ENCODE measurements at regions not wholly inside any gene's neighbourhood (a gene's known extent, or its start where the extent isn't known, plus 50 kb on each side); places are given as distances from the start of the nearest gene placed in this dataset.

DNA sequence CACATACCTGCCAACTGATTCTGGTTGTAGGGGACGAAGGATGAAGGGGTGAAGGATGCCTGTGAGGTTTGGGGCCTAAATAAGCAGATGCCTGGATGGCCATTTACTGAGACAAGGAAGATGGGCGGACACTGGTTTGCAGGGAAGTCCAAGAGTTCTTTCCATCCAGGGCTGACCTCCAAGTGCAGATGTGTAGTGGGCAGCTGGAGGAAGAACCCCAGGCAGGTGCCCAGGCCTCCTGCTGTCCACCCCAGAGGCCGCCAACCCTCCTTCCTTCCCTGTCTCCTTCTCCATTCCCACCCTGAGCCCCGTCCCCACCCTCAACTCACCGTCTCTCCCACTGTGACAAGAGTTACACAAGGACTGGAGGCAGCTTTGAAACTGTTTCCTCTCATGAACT, 171.5 kb downstream of the KATNAL1 start:
- no peak overlapping the region for H3K27ac ChIP-seq
- intact Hi-C loops (cut with micrococcal nuclease; ENCODE audit: unreplicated experiment) = loop anchor here (10.0 kb wide), 3 partner anchors 169 to 729 kb away; partner anchors contain the start of gene KATNAL1
- H2AFZ ChIP-seq = no peak overlapping the region
- peaks cover 11% of the 10 kb centered on the region for H3K4me1 ChIP-seq (replicated peaks; ENCODE audit: insufficient read depth)
- no peak for DNase-seq
- no peaks in the 10 kb centered on the region for H3K27me3 ChIP-seq (ENCODE audit: insufficient read depth, low read depth)
- POLR2A ChIA-PET (ENCODE audit: unreplicated experiment) = no interaction called here
- H3K79me2 ChIP-seq (ENCODE audit: low read depth) = no peaks in the 10 kb centered on the region
- BruUV-seq (replicated peaks) = no TSS peak
- H4K20me1 ChIP-seq (ENCODE audit: insufficient read depth) = no peaks in the 10 kb centered on the region
- CTCF ChIA-PET = no interaction called here
- no peaks in the 10 kb centered on the region for H3K9me2 ChIP-seq (ENCODE audit: insufficient read depth)
- H3K4me3 ChIP-seq = no peak overlapping the region
- TF ChIP-seq, protein P1, sequence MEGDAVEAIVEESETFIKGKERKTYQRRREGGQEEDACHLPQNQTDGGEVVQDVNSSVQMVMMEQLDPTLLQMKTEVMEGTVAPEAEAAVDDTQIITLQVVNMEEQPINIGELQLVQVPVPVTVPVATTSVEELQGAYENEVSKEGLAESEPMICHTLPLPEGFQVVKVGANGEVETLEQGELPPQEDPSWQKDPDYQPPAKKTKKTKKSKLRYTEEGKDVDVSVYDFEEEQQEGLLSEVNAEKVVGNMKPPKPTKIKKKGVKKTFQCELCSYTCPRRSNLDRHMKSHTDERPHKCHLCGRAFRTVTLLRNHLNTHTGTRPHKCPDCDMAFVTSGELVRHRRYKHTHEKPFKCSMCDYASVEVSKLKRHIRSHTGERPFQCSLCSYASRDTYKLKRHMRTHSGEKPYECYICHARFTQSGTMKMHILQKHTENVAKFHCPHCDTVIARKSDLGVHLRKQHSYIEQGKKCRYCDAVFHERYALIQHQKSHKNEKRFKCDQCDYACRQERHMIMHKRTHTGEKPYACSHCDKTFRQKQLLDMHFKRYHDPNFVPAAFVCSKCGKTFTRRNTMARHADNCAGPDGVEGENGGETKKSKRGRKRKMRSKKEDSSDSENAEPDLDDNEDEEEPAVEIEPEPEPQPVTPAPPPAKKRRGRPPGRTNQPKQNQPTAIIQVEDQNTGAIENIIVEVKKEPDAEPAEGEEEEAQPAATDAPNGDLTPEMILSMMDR (conservative IDR thresholded peaks at IDR 0.05) = no peak
- TF ChIP-seq EZH2 (IDR thresholded peaks at IDR 0.05; ENCODE audit: low read depth) = no peak
- no peaks in the 10 kb centered on the region for H3K36me3 ChIP-seq (ENCODE audit: low read depth)
- peaks cover 12% of the 10 kb centered on the region; the same call in 1 of the 2 replicates for H3F3A ChIP-seq (ENCODE audit: insufficient read depth, low read depth)
- H3K9me3 ChIP-seq (ENCODE audit: insufficient read depth, low read depth) = no peaks in the 10 kb centered on the region
- no peak overlapping the region for H3K4me2 ChIP-seq

DNA sequence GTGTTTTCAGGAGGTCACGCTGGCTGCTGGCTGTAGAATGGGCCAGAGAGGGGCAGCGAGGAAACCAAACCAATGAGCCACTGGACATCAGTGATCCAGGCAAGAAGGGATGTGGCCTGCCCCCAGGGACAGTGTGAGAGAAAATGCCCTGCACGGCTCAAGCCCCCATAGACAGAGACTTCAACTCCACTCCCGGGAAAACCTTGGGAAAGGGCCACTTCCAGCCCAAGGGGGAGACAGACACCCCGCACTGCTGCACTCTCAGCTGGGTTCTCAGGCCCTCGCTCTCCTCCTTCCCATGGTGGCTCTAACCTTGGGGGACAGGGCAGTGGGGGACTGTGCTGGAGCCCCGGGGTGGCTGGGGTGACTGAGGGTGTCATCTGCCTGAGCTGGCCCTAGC, 172.0 kb downstream of the KATNAL1 start:
- no peak for TF ChIP-seq EZH2 (IDR thresholded peaks at IDR 0.05; ENCODE audit: low read depth)
- TF ChIP-seq, protein P1 (conservative IDR thresholded peaks at IDR 0.05) = no peak
- no peak for DNase-seq
- H3K4me2 ChIP-seq = no peak overlapping the region
- ChIA-PET POLR2A (ENCODE audit: unreplicated experiment) (no interaction called here), CTCF (no interaction called here)
- intact Hi-C loops (cut with micrococcal nuclease; ENCODE audit: unreplicated experiment) = loop anchor here (10.0 kb wide), 3 partner anchors 169 to 729 kb away; partner anchors contain the start of gene KATNAL1
- H3K27ac ChIP-seq = no peak overlapping the region
- no TSS peak for BruUV-seq (replicated peaks)
- H3K79me2 ChIP-seq (ENCODE audit: low read depth) = no peaks in the 10 kb centered on the region
- H3K4me1 ChIP-seq (replicated peaks; ENCODE audit: insufficient read depth) = peaks cover 11% of the 10 kb centered on the region
- no peaks in the 10 kb centered on the region for H3K9me2 ChIP-seq (ENCODE audit: insufficient read depth)
- peaks cover 12% of the 10 kb centered on the region; the same call in 1 of the 2 replicates for H3F3A ChIP-seq (ENCODE audit: insufficient read depth, low read depth)
- no peaks in the 10 kb centered on the region for H3K9me3 ChIP-seq (ENCODE audit: insufficient read depth, low read depth)
- H3K27me3 ChIP-seq (ENCODE audit: insufficient read depth, low read depth) = no peaks in the 10 kb centered on the region
- H3K36me3 ChIP-seq (ENCODE audit: low read depth) = no peaks in the 10 kb centered on the region
- no peak overlapping the region for H3K4me3 ChIP-seq
- no peak overlapping the region for H2AFZ ChIP-seq
- H4K20me1 ChIP-seq (ENCODE audit: insufficient read depth) = no peaks in the 10 kb centered on the region

DNA sequence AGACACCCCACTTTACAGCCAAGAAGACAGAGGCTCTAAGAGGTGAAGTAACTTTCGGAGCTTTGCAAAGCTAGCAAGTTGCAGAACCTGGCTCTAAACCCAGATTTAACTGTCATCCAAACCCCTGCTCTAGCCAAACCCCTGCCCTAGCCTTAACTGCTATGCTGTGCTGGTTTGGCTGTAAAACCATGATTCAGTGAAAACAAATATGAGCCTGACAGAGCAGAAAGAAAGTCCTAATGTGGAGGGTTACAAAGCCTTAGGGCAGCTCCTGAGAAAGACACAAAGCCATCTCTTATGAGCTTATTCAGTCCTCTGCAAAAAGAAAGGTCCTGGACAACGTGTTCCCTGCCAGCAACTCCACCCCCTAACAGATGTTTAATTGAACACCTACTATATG, 172.8 kb downstream of the KATNAL1 start:
- Histone ChIP-seq H3K27me3 (ENCODE audit: insufficient read depth, low read depth) (no peaks in the 10 kb centered on the region), H3K27ac (no peak overlapping the region), H3K4me2 (no peak overlapping the region), H3K4me1 (replicated peaks; ENCODE audit: insufficient read depth) (peaks cover 11% of the 10 kb centered on the region), H3K79me2 (ENCODE audit: low read depth) (no peaks in the 10 kb centered on the region), H4K20me1 (ENCODE audit: insufficient read depth) (no peaks in the 10 kb centered on the region), H3F3A (ENCODE audit: insufficient read depth, low read depth) (peaks cover 12% of the 10 kb centered on the region; the same call in 1 of the 2 replicates), H3K9me3 (ENCODE audit: insufficient read depth, low read depth) (no peaks in the 10 kb centered on the region), H3K36me3 (ENCODE audit: low read depth) (no peaks in the 10 kb centered on the region), H3K9me2 (ENCODE audit: insufficient read depth) (no peaks in the 10 kb centered on the region), H3K4me3 (no peak overlapping the region), H2AFZ (no peak overlapping the region)
- TF ChIP-seq EZH2 (IDR thresholded peaks at IDR 0.05; ENCODE audit: low read depth) = no peak
- TF ChIP-seq, protein P1 (conservative IDR thresholded peaks at IDR 0.05) = no peak
- BruUV-seq (replicated peaks) = no TSS peak
- intact Hi-C loops (cut with micrococcal nuclease; ENCODE audit: unreplicated experiment) = loop anchor here (5.0 to 10.0 kb wide), 4 partner anchors 170 to 730 kb away; partner anchors contain the start of gene KATNAL1
- ChIA-PET POLR2A (ENCODE audit: unreplicated experiment) (no interaction called here), CTCF (no interaction called here)
- no peak for DNase-seq

Data from PC-9 (cell line).